ENCODE measurements at regions not wholly inside any gene's neighbourhood (a gene's known extent, or its start where the extent isn't known, plus 50 kb on each side); places are given as distances from the start of the nearest gene placed in this dataset.

DNA sequence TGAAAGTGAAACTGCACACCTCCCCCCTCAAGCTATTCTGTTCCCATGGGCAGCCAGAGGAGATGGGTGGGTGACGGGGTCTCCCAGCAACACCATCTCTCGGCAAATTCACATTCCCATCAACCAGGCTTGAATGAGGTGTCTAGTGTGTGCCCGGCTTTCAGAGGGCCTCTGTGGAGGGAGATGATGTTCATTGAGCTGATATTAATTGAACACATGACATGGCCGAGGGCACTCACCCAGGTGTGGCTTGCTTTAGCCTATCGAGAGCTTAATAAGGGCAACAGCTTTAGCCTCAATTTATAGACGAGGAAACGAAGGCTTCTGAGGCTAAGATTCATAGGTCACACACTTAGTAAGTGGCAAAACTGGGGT lies 288.0 kb downstream of the UACA start:
- TF ChIP-seq, protein P1, sequence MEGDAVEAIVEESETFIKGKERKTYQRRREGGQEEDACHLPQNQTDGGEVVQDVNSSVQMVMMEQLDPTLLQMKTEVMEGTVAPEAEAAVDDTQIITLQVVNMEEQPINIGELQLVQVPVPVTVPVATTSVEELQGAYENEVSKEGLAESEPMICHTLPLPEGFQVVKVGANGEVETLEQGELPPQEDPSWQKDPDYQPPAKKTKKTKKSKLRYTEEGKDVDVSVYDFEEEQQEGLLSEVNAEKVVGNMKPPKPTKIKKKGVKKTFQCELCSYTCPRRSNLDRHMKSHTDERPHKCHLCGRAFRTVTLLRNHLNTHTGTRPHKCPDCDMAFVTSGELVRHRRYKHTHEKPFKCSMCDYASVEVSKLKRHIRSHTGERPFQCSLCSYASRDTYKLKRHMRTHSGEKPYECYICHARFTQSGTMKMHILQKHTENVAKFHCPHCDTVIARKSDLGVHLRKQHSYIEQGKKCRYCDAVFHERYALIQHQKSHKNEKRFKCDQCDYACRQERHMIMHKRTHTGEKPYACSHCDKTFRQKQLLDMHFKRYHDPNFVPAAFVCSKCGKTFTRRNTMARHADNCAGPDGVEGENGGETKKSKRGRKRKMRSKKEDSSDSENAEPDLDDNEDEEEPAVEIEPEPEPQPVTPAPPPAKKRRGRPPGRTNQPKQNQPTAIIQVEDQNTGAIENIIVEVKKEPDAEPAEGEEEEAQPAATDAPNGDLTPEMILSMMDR (IDR thresholded peaks at IDR 0.05), result no peak

DNA sequence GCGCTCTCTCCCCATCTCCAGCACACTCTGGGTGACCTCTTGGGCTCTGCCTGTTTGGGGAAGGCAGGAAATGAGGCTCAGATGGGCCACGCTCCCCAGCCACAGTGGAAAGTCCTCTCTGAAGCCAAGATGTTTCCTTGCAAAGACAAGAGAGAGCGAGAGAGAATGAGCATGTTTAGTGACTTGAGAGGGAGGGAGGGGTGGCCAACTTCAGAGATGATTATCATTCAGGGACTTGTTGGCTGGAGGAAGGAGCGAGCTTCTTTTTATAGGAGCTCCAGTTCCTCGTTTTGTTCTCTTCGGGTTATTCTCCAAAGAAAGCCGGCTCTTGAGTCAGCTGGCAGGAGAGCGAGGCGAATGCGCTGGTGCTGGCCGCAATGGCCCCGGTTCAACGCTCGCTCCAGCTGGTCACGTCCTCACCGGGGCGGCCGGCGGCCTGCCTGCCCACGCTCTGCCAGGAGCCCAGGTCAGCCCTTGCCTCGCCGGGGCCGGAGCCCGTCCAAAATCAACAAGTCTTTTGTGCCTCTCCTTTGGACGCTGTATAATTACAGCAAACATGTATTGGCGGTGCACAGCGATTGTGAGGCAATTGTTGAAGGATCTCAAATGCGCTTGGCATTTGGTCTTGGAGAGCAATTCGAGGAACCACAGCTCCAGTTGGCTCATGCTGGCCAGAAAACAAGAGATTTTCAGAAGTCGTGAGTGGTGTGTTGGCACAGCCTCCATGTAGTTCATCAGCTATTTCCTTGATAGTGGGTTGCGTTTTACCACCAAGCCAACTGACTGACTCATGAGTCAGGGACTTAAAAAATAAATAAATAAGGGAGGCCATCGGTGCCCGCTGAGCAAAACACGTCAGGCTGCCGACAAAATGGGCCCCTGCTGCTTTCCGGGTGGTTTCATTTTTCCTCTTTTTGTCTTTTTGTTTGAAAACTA lies 288.6 kb downstream of the UACA start:
- TF ChIP-seq, protein P1 (IDR thresholded peaks at IDR 0.05), result no peak

GRCh38 chr15:70473581-70474370 lies 289.6 kb downstream of the UACA start:
- TF ChIP-seq, protein P1 (IDR thresholded peaks at IDR 0.05), result no peak

GRCh38 chr15:70471517-70471916 lies 291.8 kb downstream of the UACA start:
- TF ChIP-seq, protein P1 (IDR thresholded peaks at IDR 0.05), result no peak

- TF ChIP-seq, protein P1 (IDR thresholded peaks at IDR 0.05), result no peak
Observed at GRCh38 chr15:70470556-70471191, 292.7 kb downstream of the UACA start.

- TF ChIP-seq, protein P1 (IDR thresholded peaks at IDR 0.05), result no peak
Observed at GRCh38 chr15:70469651-70470555, 293.5 kb downstream of the UACA start.

Data from LNCAP (cell line).